ENCODE measurements at regions not wholly inside any gene's neighbourhood (a gene's known extent, or its start where the extent isn't known, plus 50 kb on each side); places are given as distances from the start of the nearest gene placed in this dataset.

DNA sequence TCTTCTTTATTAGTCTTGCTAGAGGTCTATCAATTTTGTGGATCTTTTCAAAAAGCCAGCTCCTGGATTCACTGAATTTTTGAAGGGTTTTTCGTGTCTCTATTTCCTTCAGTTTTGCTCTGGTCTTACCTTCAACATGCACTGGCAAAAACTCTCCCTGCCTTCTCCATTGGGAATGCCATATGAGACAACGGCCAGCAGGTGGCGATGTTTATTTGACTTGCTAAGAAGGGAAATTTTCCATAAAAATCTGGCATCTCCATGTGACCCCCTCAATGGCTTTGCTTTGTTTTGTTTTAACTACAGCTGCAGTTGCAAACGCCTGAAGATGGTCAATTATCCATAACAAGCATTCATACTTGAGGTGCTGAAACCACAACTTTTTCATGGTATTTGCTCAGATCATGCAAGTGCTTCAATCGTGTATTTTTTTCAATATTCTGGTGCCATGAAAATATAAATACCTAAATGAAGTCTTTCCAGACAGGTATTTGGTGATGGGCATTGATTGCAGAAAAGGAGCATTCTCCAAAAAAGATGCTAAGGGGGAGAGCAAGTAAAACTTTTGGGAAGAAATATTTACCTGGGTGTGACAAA is 449.4 kb downstream of the CDY2B start:
- TF ChIP-seq, protein P1, sequence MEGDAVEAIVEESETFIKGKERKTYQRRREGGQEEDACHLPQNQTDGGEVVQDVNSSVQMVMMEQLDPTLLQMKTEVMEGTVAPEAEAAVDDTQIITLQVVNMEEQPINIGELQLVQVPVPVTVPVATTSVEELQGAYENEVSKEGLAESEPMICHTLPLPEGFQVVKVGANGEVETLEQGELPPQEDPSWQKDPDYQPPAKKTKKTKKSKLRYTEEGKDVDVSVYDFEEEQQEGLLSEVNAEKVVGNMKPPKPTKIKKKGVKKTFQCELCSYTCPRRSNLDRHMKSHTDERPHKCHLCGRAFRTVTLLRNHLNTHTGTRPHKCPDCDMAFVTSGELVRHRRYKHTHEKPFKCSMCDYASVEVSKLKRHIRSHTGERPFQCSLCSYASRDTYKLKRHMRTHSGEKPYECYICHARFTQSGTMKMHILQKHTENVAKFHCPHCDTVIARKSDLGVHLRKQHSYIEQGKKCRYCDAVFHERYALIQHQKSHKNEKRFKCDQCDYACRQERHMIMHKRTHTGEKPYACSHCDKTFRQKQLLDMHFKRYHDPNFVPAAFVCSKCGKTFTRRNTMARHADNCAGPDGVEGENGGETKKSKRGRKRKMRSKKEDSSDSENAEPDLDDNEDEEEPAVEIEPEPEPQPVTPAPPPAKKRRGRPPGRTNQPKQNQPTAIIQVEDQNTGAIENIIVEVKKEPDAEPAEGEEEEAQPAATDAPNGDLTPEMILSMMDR (IDR thresholded peaks at IDR 0.05): peak; percentile 60

DNA sequence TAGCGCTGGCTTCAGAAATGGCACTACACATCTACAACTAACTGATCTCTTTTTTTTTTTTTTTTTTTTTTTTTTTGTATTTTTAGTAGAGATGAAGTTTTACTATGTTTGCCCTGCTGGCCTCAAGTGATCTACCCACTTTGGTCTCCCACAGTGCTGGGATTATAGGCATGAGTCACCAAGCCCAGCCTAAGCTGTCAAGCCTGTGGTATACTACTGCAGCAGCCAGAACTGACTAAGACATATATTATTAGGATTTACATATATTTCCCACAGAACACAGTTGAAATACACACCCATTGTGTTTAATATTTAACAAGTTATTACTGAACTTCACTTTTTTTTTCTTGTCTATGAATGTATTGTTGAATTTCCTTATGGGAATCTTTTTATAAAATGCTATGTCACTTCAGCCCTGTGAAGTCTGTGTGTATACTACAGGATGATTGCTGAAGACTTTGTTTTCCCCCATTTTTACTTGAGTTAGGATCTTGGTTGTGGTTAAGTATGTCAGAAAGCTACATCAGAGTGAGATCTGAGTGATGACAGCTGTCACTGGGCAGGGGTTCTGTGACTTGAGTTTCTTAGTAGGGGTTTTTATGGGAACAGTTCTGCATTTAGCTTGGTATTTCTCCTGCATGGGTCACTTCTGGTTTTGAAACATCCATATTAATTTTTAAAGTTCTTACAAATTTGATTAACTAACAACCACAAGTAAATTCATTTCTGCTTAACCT is 481.5 kb downstream of the CDY2B start:
- TF ChIP-seq, protein P1 (IDR thresholded peaks at IDR 0.05): no peak

DNA sequence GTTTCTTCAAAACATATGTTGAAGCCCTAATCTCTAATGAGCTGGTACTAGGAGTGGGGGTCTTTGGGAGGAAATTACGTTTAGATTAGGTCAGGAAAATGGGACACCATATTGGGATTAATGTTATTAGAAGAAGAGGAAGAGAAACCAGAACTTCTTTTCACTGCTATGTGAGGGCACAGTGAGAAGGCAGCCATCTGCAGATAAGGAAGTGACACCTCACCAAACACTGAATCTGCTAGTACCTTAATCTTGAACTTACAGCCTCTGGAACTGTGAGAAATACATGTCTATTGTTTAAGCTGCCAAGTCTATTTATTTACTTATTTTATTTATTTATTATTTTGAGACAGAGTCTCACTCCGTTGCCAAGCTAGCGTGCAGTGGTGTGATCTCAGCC is 482.4 kb downstream of the CDY2B start:
- TF ChIP-seq, protein P1 (IDR thresholded peaks at IDR 0.05): no peak

DNA sequence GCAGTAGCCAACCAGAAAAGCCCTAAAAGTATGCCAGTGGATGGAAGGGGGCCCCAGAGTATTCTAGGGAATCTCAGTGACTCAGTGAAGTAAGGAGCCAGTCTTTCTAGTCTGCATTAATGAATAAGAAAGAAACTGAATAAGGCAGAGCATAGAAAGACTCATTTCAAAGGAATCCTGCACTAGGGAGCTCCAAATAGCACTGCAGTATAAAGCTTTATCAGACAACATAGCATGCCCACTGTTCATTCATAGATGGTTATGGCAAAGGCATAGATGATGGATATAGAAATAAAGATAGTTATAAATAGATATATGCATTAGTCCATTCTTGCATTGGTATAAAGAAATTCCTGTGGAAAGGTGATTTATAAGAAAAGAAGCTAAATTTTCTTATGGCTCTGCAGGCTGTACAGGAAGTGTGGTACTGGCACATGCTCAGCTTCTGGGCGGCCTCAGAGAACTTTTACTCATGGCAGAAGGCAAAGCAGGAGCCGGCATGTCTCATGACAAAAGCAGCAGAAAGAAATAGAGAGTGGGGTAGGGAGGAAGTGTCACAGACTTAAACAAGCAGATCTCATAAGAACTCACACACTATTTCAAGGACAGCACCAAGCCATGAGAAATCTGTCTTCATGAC is 498.5 kb downstream of the CDY2B start:
- TF ChIP-seq, protein P1 (IDR thresholded peaks at IDR 0.05): no peak

DNA sequence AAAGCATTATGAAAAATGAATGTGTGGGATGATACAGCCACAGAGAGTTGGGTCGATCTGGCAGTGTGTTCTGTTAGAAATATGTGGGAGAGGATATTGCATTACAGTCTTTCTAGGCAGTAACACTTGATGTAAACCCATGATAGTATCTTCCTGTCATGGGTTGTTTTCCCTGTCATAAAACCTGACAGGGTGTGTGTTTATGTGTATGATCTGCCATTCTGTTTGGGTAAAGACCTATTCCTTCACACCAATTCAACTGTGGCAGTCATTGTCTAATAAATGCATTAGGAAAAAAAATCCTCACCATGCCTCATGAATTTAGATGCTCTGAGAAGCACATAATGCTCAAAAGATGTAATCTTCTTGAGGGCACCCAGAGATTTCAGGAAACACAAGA is 501.7 kb downstream of the CDY2B start:
- TF ChIP-seq, protein P1 (IDR thresholded peaks at IDR 0.05): no peak

DNA sequence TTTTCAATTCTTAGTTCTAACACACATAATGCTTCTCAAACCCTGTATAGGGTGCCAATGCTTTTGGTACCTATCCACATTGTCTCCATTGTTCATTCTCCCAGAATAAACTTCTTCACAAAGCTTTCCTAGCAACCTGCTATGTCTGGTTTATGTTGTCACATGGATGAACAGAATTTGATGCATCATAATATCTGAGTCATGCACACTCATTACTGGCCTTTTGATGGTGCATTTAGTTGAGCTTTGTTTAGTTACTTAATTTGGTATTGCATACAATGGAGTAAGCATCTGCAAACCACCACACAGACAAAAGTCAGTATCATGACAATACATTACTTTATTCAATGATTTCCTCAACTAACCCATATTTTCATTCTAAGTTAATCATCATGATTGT is 511.6 kb downstream of the CDY2B start:
- TF ChIP-seq, protein P1 (IDR thresholded peaks at IDR 0.05): no peak

DNA sequence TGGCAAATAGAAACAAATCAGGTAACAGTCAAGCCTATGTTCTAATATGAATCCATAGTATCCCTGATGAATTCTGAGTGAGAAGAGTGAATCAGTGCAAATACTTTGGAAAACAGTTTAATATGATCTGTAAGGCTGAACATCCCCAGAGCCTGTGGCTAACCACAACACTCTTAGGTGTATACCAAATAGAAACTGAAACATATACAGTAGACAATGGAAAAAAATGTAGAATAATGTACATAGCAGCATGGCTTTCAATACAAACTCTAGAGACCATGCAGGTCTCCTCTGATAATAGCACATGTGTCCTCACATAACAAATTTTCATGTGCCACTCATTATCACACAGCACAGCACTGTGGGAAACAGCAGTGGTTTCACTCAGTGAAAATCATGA is 513.6 kb downstream of the CDY2B start:
- TF ChIP-seq, protein P1 (IDR thresholded peaks at IDR 0.05): no peak

Measured in LNCAP (cell line).